ENCODE measurements at regions not wholly inside any gene's neighbourhood (a gene's known extent, or its start where the extent isn't known, plus 50 kb on each side); places are given as distances from the start of the nearest gene placed in this dataset.

GRCh38 chr12:126201981-126202537 lies 1136.8 kb downstream of the AACS start:
- Histone ChIP-seq H3K27me3 (ENCODE audit: control insufficient read depth, insufficient read depth, low read length) (no peaks in the 10 kb centered on the region), H3K4me1 (ENCODE audit: control insufficient read depth, insufficient read depth, low read length) (no peaks in the 10 kb centered on the region), H3K9ac (ENCODE audit: low read depth, low read length) (no peak overlapping the region), H3K9me3 (ENCODE audit: control insufficient read depth, insufficient read depth, low read length) (no peaks in the 10 kb centered on the region), H3K4me3 (ENCODE audit: low read depth, low read length) (no peak overlapping the region), H3K36me3 (ENCODE audit: control insufficient read depth, insufficient read depth, low read length) (no peaks in the 10 kb centered on the region)

- H3K4me3 ChIP-seq (ENCODE audit: low read depth, low read length): no peak overlapping the region
- H3K9ac ChIP-seq (ENCODE audit: low read depth, low read length): no peak overlapping the region
- H3K27me3 ChIP-seq (ENCODE audit: control insufficient read depth, insufficient read depth, low read length): no peaks in the 10 kb centered on the region
- no peaks in the 10 kb centered on the region for H3K36me3 ChIP-seq (ENCODE audit: control insufficient read depth, insufficient read depth, low read length)
- no peaks in the 10 kb centered on the region for H3K4me1 ChIP-seq (ENCODE audit: control insufficient read depth, insufficient read depth, low read length)
- H3K9me3 ChIP-seq (ENCODE audit: control insufficient read depth, insufficient read depth, low read length): no peaks in the 10 kb centered on the region
Measured at GRCh38 chr12:126204326-126204725, 1139.1 kb downstream of the AACS start.

GRCh38 chr12:126210026-126210425 lies 1144.8 kb downstream of the AACS start:
- Histone ChIP-seq H3K27me3 (ENCODE audit: control insufficient read depth, insufficient read depth, low read length) (no peaks in the 10 kb centered on the region), H3K4me1 (ENCODE audit: control insufficient read depth, insufficient read depth, low read length) (no peaks in the 10 kb centered on the region), H3K36me3 (ENCODE audit: control insufficient read depth, insufficient read depth, low read length) (no peaks in the 10 kb centered on the region), H3K4me3 (ENCODE audit: low read depth, low read length) (no peak overlapping the region), H3K9me3 (ENCODE audit: control insufficient read depth, insufficient read depth, low read length) (peaks cover 2% of the 10 kb centered on the region), H3K9ac (ENCODE audit: low read depth, low read length) (no peak overlapping the region)

- Histone ChIP-seq H3K36me3 (ENCODE audit: control insufficient read depth, insufficient read depth, low read length) (no peaks in the 10 kb centered on the region), H3K4me1 (ENCODE audit: control insufficient read depth, insufficient read depth, low read length) (no peaks in the 10 kb centered on the region), H3K9ac (ENCODE audit: low read depth, low read length) (no peak overlapping the region), H3K27me3 (ENCODE audit: control insufficient read depth, insufficient read depth, low read length) (no peaks in the 10 kb centered on the region), H3K4me3 (ENCODE audit: low read depth, low read length) (no peak overlapping the region), H3K9me3 (ENCODE audit: control insufficient read depth, insufficient read depth, low read length) (peaks cover 2% of the 10 kb centered on the region)
Measured at GRCh38 chr12:126210448-126210847, 1145.2 kb downstream of the AACS start.

GRCh38 chr12:126212824-126213223 lies 1147.6 kb downstream of the AACS start:
- Histone ChIP-seq H3K4me1 (ENCODE audit: control insufficient read depth, insufficient read depth, low read length) (no peaks in the 10 kb centered on the region), H3K9ac (ENCODE audit: low read depth, low read length) (no peak overlapping the region), H3K9me3 (ENCODE audit: control insufficient read depth, insufficient read depth, low read length) (peaks cover 2% of the 10 kb centered on the region), H3K27me3 (ENCODE audit: control insufficient read depth, insufficient read depth, low read length) (no peaks in the 10 kb centered on the region), H3K36me3 (ENCODE audit: control insufficient read depth, insufficient read depth, low read length) (no peaks in the 10 kb centered on the region), H3K4me3 (ENCODE audit: low read depth, low read length) (no peak overlapping the region)

- Histone ChIP-seq H3K36me3 (ENCODE audit: control insufficient read depth, insufficient read depth, low read length) (no peaks in the 10 kb centered on the region), H3K4me3 (ENCODE audit: low read depth, low read length) (no peak overlapping the region), H3K9me3 (ENCODE audit: control insufficient read depth, insufficient read depth, low read length) (no peaks in the 10 kb centered on the region), H3K27me3 (ENCODE audit: control insufficient read depth, insufficient read depth, low read length) (no peaks in the 10 kb centered on the region), H3K9ac (ENCODE audit: low read depth, low read length) (no peak overlapping the region), H3K4me1 (ENCODE audit: control insufficient read depth, insufficient read depth, low read length) (no peaks in the 10 kb centered on the region)
Measured at GRCh38 chr12:126218697-126219096, 1153.5 kb downstream of the AACS start.

- no peaks in the 10 kb centered on the region for H3K9me3 ChIP-seq (ENCODE audit: control insufficient read depth, insufficient read depth, low read length)
- no peaks in the 10 kb centered on the region for H3K27me3 ChIP-seq (ENCODE audit: control insufficient read depth, insufficient read depth, low read length)
- H3K36me3 ChIP-seq (ENCODE audit: control insufficient read depth, insufficient read depth, low read length): no peaks in the 10 kb centered on the region
- no peaks in the 10 kb centered on the region for H3K4me1 ChIP-seq (ENCODE audit: control insufficient read depth, insufficient read depth, low read length)
- no peak overlapping the region for H3K4me3 ChIP-seq (ENCODE audit: low read depth, low read length)
- H3K9ac ChIP-seq (ENCODE audit: low read depth, low read length): no peak overlapping the region
Measured at GRCh38 chr12:126219139-126219538, 1153.9 kb downstream of the AACS start.

- Histone ChIP-seq H3K4me3 (ENCODE audit: low read depth, low read length) (no peak overlapping the region), H3K36me3 (ENCODE audit: control insufficient read depth, insufficient read depth, low read length) (no peaks in the 10 kb centered on the region), H3K9me3 (ENCODE audit: control insufficient read depth, insufficient read depth, low read length) (no peaks in the 10 kb centered on the region), H3K27me3 (ENCODE audit: control insufficient read depth, insufficient read depth, low read length) (no peaks in the 10 kb centered on the region), H3K4me1 (ENCODE audit: control insufficient read depth, insufficient read depth, low read length) (no peaks in the 10 kb centered on the region), H3K9ac (ENCODE audit: low read depth, low read length) (no peak overlapping the region)
Measured at GRCh38 chr12:126219654-126220279, 1154.5 kb downstream of the AACS start.

GRCh38 chr12:126224032-126224431 lies 1158.8 kb downstream of the AACS start:
- Histone ChIP-seq H3K9me3 (ENCODE audit: control insufficient read depth, insufficient read depth, low read length) (no peaks in the 10 kb centered on the region), H3K4me3 (ENCODE audit: low read depth, low read length) (no peak overlapping the region), H3K27me3 (ENCODE audit: control insufficient read depth, insufficient read depth, low read length) (no peaks in the 10 kb centered on the region), H3K4me1 (ENCODE audit: control insufficient read depth, insufficient read depth, low read length) (no peaks in the 10 kb centered on the region), H3K36me3 (ENCODE audit: control insufficient read depth, insufficient read depth, low read length) (no peaks in the 10 kb centered on the region), H3K9ac (ENCODE audit: low read depth, low read length) (no peak overlapping the region)

GRCh38 chr12:126228936-126229335 lies 1163.7 kb downstream of the AACS start:
- no peaks in the 10 kb centered on the region for H3K9me3 ChIP-seq (ENCODE audit: control insufficient read depth, insufficient read depth, low read length)
- H3K27me3 ChIP-seq (ENCODE audit: control insufficient read depth, insufficient read depth, low read length): no peaks in the 10 kb centered on the region
- no peak overlapping the region for H3K9ac ChIP-seq (ENCODE audit: low read depth, low read length)
- no peak overlapping the region for H3K4me3 ChIP-seq (ENCODE audit: low read depth, low read length)
- no peaks in the 10 kb centered on the region for H3K4me1 ChIP-seq (ENCODE audit: control insufficient read depth, insufficient read depth, low read length)
- no peaks in the 10 kb centered on the region for H3K36me3 ChIP-seq (ENCODE audit: control insufficient read depth, insufficient read depth, low read length)

GRCh38 chr12:126232711-126233110 lies 1167.5 kb downstream of the AACS start:
- Histone ChIP-seq H3K9ac (ENCODE audit: low read depth, low read length) (no peak overlapping the region), H3K4me1 (ENCODE audit: control insufficient read depth, insufficient read depth, low read length) (no peaks in the 10 kb centered on the region), H3K4me3 (ENCODE audit: low read depth, low read length) (no peak overlapping the region), H3K27me3 (ENCODE audit: control insufficient read depth, insufficient read depth, low read length) (no peaks in the 10 kb centered on the region), H3K9me3 (ENCODE audit: control insufficient read depth, insufficient read depth, low read length) (no peaks in the 10 kb centered on the region), H3K36me3 (ENCODE audit: control insufficient read depth, insufficient read depth, low read length) (no peaks in the 10 kb centered on the region)

GRCh38 chr12:126233625-126234024 lies 1168.4 kb downstream of the AACS start:
- Histone ChIP-seq H3K9ac (ENCODE audit: low read depth, low read length) (no peak overlapping the region), H3K4me3 (ENCODE audit: low read depth, low read length) (no peak overlapping the region)

More at GRCh38 chr12:126233625-126234024, 1168.4 kb downstream of the AACS start:
- H3K36me3 ChIP-seq (ENCODE audit: control insufficient read depth, insufficient read depth, low read length): no peaks in the 10 kb centered on the region
- no peaks in the 10 kb centered on the region for H3K4me1 ChIP-seq (ENCODE audit: control insufficient read depth, insufficient read depth, low read length)
- H3K27me3 ChIP-seq (ENCODE audit: control insufficient read depth, insufficient read depth, low read length): no peaks in the 10 kb centered on the region
- no peaks in the 10 kb centered on the region for H3K9me3 ChIP-seq (ENCODE audit: control insufficient read depth, insufficient read depth, low read length)
